Osteoblast (primary cell): ENCODE measurements at regions not wholly inside any gene's neighbourhood (a gene's known extent, or its start where the extent isn't known, plus 50 kb on each side); places are given as distances from the start of the nearest gene placed in this dataset.
"Not testable (repeated sequence)": the region's sequence is repeated elsewhere in the genome, so short reads cannot be mapped to it uniquely, and the experiment has no call there.

Source experiments
- DNase-seq: peaks from one replicate; pipeline ENCODE4 v3.0.0; 2011; ENCODE audit warnings: low spot score, mixed read lengths; ENCODE audit not compliant: insufficient read length; ENCODE audit errors: missing footprints
- H2AFZ ChIP-seq: 2 replicates; pipeline ENCODE4 v1.6.0; 2011; ENCODE audit warnings: mild to moderate bottlenecking, low read length
- H3K27ac ChIP-seq: 2 replicates; pipeline ENCODE4 v1.5.1; 2011; ENCODE audit warnings: mild to moderate bottlenecking, low read depth, low read length, moderate library complexity
- H3K27me3 ChIP-seq: 2 replicates; pipeline ENCODE4 v1.6.0; 2012; ENCODE audit warnings: mild to moderate bottlenecking, control low read depth, inconsistent platforms, low read length, moderate library complexity; ENCODE audit not compliant: insufficient read depth
- H3K36me3 ChIP-seq: 2 replicates; pipeline ENCODE4 v1.5.1; 2011; ENCODE audit warnings: mild to moderate bottlenecking, low read length, control low read depth, moderate library complexity; ENCODE audit not compliant: insufficient read depth
- H3K4me1 ChIP-seq: 2 replicates; pipeline ENCODE4 v1.5.1; 2011; ENCODE audit warnings: mild to moderate bottlenecking, low read length, control low read depth, moderate library complexity; ENCODE audit not compliant: insufficient read depth
- H3K4me2 ChIP-seq: 2 replicates; pipeline ENCODE4 v1.6.0; 2011; ENCODE audit warnings: mild to moderate bottlenecking, low read length; ENCODE audit not compliant: insufficient read depth
- H3K4me3 ChIP-seq: fragments of 200-600 bp; sonication (generic); 3 replicates; pipeline ENCODE4 v1.5.1; 2012; ENCODE audit warnings: mild to moderate bottlenecking, low read length, inconsistent platforms; ENCODE audit not compliant: insufficient read depth
- H3K79me2 ChIP-seq: 2 replicates; pipeline ENCODE4 v1.6.0; 2012; ENCODE audit warnings: mild to moderate bottlenecking, low read length, control low read depth, inconsistent platforms; ENCODE audit not compliant: insufficient read depth
- H3K9me3 ChIP-seq: 2 replicates; pipeline ENCODE4 v1.5.1; 2011; ENCODE audit warnings: low read depth, low read length, control low read depth
- H4K20me1 ChIP-seq: 2 replicates; pipeline ENCODE4 v1.6.0; 2012; ENCODE audit warnings: mild to moderate bottlenecking, low read length, control low read depth; ENCODE audit not compliant: insufficient read depth
- CTCF ChIP-seq: IDR thresholded peaks from 2 replicates; pipeline ENCODE4 v1.5.1; 2011; ENCODE audit warnings: mild to moderate bottlenecking, low read depth, low read length, moderate library complexity; ENCODE audit errors: extremely low read depth

GRCh38 chr2:67900826-67901225 lies 162.0 kb downstream of the C1D start:
- H3K4me1 ChIP-seq, result no peaks in the 10 kb centered on the region
- H3K9me3 ChIP-seq, result no peaks in the 10 kb centered on the region
- H3K4me3 ChIP-seq, result no peak overlapping the region
- no peak overlapping the region for H3K4me2 ChIP-seq
- no peaks in the 10 kb centered on the region for H3K79me2 ChIP-seq
- no peaks in the 10 kb centered on the region for H4K20me1 ChIP-seq
- no peak for DNase-seq
- no peak overlapping the region for H2AFZ ChIP-seq
- H3K27ac ChIP-seq, result no peak overlapping the region
- no peak for TF ChIP-seq CTCF
- no peaks in the 10 kb centered on the region for H3K36me3 ChIP-seq
- no peaks in the 10 kb centered on the region for H3K27me3 ChIP-seq

- Histone ChIP-seq H4K20me1 (no peaks in the 10 kb centered on the region), H3K27ac (no peak overlapping the region), H3K4me1 (no peaks in the 10 kb centered on the region), H3K79me2 (no peaks in the 10 kb centered on the region), H3K4me2 (no peak overlapping the region), H3K36me3 (no peaks in the 10 kb centered on the region), H2AFZ (peak overlapping the region; percentile 46), H3K9me3 (no peaks in the 10 kb centered on the region), H3K4me3 (no peak overlapping the region), H3K27me3 (no peaks in the 10 kb centered on the region)
- no peak for DNase-seq
- TF ChIP-seq CTCF, result no peak
Measured at GRCh38 chr2:67904566-67904965, 158.2 kb downstream of the C1D start.

GRCh38 chr2:67904966-67905365 lies 157.8 kb downstream of the C1D start:
- Histone ChIP-seq H3K36me3 (no peaks in the 10 kb centered on the region), H3K4me3 (no peak overlapping the region), H4K20me1 (no peaks in the 10 kb centered on the region), H3K4me1 (no peaks in the 10 kb centered on the region), H3K27ac (no peak overlapping the region), H3K9me3 (no peaks in the 10 kb centered on the region), H2AFZ (peak overlapping the region; percentile 46), H3K27me3 (no peaks in the 10 kb centered on the region), H3K4me2 (no peak overlapping the region), H3K79me2 (no peaks in the 10 kb centered on the region)
- no peak for TF ChIP-seq CTCF
- no peak for DNase-seq

GRCh38 chr2:67906547-67906946 lies 156.3 kb downstream of the C1D start:
- not testable (repeated sequence) for H3K4me1 ChIP-seq, H3K27ac ChIP-seq, H3K79me2 ChIP-seq, DNase-seq, H4K20me1 ChIP-seq, H2AFZ ChIP-seq, H3K36me3 ChIP-seq, H3K4me3 ChIP-seq, H3K27me3 ChIP-seq, H3K4me2 ChIP-seq, H3K9me3 ChIP-seq
